ENCODE measurements at regions not wholly inside any gene's neighbourhood (a gene's known extent, or its start where the extent isn't known, plus 50 kb on each side); places are given as distances from the start of the nearest gene placed in this dataset.

DNA sequence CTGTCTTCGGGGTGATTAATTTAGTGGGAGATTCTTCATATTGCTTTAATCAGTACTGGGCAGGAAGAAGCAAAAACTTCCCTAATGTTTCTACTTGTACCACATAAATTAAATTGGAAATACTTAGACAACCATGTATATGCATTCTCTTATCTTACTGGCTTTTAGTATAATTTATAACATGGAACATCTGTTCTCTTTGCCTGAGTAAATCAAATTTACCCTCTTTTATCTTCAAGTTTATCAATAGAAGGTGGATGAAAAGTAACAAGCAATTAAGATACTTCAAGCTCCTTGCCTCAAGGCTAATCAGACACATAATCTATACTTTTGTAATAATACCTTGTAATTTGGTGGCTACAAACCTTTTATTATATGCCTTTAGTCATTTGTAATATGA lies 274.4 kb upstream of the ARX start:
- DNase-seq (ENCODE audit: low spot score), result no peak
- no peak overlapping the region for H3K4me3 ChIP-seq (ENCODE audit: severe bottlenecking)
- no peaks in the 10 kb centered on the region for H3K9me3 ChIP-seq (ENCODE audit: severe bottlenecking)
- no peak for ATAC-seq (ENCODE audit: low read depth)
- no peaks in the 10 kb centered on the region for H3K36me3 ChIP-seq (ENCODE audit: low read depth)
- TF ChIP-seq, protein P1, sequence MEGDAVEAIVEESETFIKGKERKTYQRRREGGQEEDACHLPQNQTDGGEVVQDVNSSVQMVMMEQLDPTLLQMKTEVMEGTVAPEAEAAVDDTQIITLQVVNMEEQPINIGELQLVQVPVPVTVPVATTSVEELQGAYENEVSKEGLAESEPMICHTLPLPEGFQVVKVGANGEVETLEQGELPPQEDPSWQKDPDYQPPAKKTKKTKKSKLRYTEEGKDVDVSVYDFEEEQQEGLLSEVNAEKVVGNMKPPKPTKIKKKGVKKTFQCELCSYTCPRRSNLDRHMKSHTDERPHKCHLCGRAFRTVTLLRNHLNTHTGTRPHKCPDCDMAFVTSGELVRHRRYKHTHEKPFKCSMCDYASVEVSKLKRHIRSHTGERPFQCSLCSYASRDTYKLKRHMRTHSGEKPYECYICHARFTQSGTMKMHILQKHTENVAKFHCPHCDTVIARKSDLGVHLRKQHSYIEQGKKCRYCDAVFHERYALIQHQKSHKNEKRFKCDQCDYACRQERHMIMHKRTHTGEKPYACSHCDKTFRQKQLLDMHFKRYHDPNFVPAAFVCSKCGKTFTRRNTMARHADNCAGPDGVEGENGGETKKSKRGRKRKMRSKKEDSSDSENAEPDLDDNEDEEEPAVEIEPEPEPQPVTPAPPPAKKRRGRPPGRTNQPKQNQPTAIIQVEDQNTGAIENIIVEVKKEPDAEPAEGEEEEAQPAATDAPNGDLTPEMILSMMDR (IDR thresholded peaks at IDR 0.05; ENCODE audit: poor library complexity, severe bottlenecking), result no peak
- no peaks in the 10 kb centered on the region for H3K4me1 ChIP-seq (ENCODE audit: insufficient read depth, poor library complexity, severe bottlenecking)
- H3K27me3 ChIP-seq (ENCODE audit: insufficient read depth, poor library complexity, severe bottlenecking), result no peaks in the 10 kb centered on the region
- no peak overlapping the region for H3K27ac ChIP-seq (ENCODE audit: poor library complexity, severe bottlenecking)

DNA sequence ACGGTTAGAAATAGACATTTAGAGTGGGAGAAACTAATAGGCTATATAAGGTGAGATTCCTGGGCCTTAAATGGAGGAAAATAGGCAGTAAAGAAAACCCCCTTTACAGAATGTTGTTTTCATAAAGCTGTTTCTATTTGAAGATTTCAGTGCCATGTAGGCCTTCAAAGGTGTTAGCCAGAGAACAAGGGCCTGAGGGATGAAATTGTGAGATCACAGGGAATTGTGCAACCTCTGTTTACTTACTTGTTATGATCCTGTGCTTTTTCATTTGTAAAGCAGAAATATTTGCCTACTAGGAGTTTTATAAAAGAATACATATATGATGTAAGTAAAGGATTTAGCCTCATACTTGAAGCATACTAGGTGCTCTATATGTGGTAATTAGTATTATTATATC lies 272.9 kb upstream of the ARX start:
- Histone ChIP-seq H3K27me3 (ENCODE audit: insufficient read depth, poor library complexity, severe bottlenecking) (no peaks in the 10 kb centered on the region), H3K27ac (ENCODE audit: poor library complexity, severe bottlenecking) (no peak overlapping the region), H3K9me3 (ENCODE audit: severe bottlenecking) (no peaks in the 10 kb centered on the region), H3K4me3 (ENCODE audit: severe bottlenecking) (no peak overlapping the region), H3K4me1 (ENCODE audit: insufficient read depth, poor library complexity, severe bottlenecking) (no peaks in the 10 kb centered on the region), H3K36me3 (ENCODE audit: low read depth) (no peaks in the 10 kb centered on the region)
- TF ChIP-seq, protein P1 (IDR thresholded peaks at IDR 0.05; ENCODE audit: poor library complexity, severe bottlenecking), result no peak
- no peak for DNase-seq (ENCODE audit: low spot score)
- no peak for ATAC-seq (ENCODE audit: low read depth)

DNA sequence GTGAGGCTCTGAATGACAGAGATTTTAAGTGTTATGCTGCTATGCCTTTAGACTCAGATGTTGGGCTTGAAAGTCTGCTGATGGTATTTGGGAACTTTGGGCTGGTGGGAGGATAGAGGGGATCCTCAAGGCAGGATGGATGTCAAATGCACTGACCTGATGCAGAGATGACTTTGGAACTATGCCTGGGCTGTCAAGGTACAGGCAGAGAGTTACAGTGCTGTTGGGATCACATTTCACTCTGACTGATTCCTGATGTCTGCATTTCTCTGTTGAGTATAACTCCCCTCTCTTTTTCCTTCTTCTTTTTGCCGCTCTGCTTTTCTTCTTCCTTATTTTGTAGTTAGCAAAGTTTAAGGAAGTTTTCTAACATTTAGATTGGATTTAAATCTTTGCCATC lies 271.8 kb upstream of the ARX start:
- Histone ChIP-seq H3K9me3 (ENCODE audit: severe bottlenecking) (no peaks in the 10 kb centered on the region), H3K27ac (ENCODE audit: poor library complexity, severe bottlenecking) (no peak overlapping the region), H3K27me3 (ENCODE audit: insufficient read depth, poor library complexity, severe bottlenecking) (no peaks in the 10 kb centered on the region), H3K4me1 (ENCODE audit: insufficient read depth, poor library complexity, severe bottlenecking) (no peaks in the 10 kb centered on the region), H3K36me3 (ENCODE audit: low read depth) (no peaks in the 10 kb centered on the region), H3K4me3 (ENCODE audit: severe bottlenecking) (no peak overlapping the region)
- DNase-seq (ENCODE audit: low spot score) (no peak), ATAC-seq (ENCODE audit: low read depth) (no peak)
- TF ChIP-seq, protein P1 (IDR thresholded peaks at IDR 0.05; ENCODE audit: poor library complexity, severe bottlenecking), result no peak

DNA sequence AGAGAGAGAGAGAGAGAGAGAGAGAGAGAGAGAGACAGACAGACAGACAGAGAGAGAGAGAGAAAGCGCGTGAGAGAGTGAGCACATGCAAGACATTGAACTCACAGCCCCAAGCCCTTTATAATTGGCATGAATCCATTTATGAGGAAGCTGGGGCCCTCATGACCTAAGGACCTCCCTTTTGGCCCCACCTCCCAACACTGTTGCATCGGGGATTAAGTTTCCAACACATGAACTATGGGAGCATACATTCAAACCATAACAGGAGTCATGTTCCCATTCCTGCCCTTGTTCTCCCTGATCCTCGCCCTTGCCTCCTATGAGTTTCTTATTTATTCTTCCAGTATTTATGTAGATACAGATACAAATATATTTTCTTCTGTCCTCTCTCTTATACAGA lies 269.8 kb upstream of the ARX start:
- H3K36me3 ChIP-seq (ENCODE audit: low read depth), result no peaks in the 10 kb centered on the region
- ATAC-seq (ENCODE audit: low read depth) (no peak), DNase-seq (ENCODE audit: low spot score) (no peak)
- no peak overlapping the region for H3K27ac ChIP-seq (ENCODE audit: poor library complexity, severe bottlenecking)
- TF ChIP-seq, protein P1 (IDR thresholded peaks at IDR 0.05; ENCODE audit: poor library complexity, severe bottlenecking), result no peak
- H3K9me3 ChIP-seq (ENCODE audit: severe bottlenecking), result no peaks in the 10 kb centered on the region
- no peaks in the 10 kb centered on the region for H3K27me3 ChIP-seq (ENCODE audit: insufficient read depth, poor library complexity, severe bottlenecking)
- no peaks in the 10 kb centered on the region for H3K4me1 ChIP-seq (ENCODE audit: insufficient read depth, poor library complexity, severe bottlenecking)
- no peak overlapping the region for H3K4me3 ChIP-seq (ENCODE audit: severe bottlenecking)

DNA sequence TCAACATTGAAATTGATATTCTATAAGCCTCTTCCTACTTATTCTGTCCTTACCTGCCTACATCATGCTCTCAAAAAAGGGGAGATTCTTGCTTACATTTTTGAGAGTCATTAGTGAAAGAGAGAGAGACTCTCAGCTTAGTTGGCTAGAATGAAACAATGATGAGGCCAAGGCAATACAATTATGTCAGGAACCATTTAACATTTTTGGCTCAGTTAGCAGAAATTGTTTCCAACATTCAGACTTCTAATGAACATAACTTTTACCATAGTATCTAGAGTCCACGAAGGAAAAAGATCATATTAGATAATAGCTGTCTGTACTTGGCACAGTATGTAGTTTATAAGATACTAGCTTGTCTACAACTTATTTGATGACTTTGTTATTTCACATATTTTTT lies 263.7 kb upstream of the ARX start:
- Histone ChIP-seq H3K4me3 (ENCODE audit: severe bottlenecking) (no peak overlapping the region), H3K27ac (ENCODE audit: poor library complexity, severe bottlenecking) (no peak overlapping the region), H3K4me1 (ENCODE audit: insufficient read depth, poor library complexity, severe bottlenecking) (no peaks in the 10 kb centered on the region), H3K27me3 (ENCODE audit: insufficient read depth, poor library complexity, severe bottlenecking) (no peaks in the 10 kb centered on the region), H3K9me3 (ENCODE audit: severe bottlenecking) (no peaks in the 10 kb centered on the region), H3K36me3 (ENCODE audit: low read depth) (no peaks in the 10 kb centered on the region)
- DNase-seq (ENCODE audit: low spot score) (no peak), ATAC-seq (ENCODE audit: low read depth) (no peak)
- TF ChIP-seq, protein P1 (IDR thresholded peaks at IDR 0.05; ENCODE audit: poor library complexity, severe bottlenecking), result no peak
